ENCODE measurements at regions not wholly inside any gene's neighbourhood (a gene's known extent, or its start where the extent isn't known, plus 50 kb on each side); places are given as distances from the start of the nearest gene placed in this dataset.

DNA sequence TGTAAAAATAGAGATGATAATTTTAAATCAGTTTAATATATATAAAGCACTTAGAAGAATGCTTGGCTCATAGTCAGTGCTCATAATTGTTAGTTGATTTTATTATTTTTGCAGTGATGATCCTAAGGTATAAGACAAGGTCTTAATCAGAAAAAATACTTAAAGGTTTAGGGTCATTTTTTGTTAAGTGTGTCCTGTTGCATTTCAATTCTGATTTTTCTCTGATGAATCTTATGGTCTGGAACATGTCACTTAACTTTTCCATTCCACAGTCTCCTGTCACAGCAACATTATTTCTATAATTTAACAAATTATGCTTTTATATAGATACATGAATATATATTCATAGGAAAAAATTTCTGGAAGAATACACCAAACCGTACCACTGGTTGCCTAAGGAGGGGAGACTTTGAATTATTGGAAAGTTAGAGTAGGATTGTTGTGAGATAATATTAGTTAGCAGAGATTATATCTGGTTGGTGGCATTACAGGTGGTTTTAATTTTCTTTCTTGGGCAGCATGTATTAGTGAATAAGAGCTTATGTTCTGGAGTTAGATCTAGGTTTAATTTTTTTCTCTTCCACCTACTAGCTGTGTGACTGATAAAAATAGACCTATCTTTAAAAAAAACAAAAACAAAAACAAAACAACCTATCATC lies 188.7 kb downstream of the TANC2 start:
- no peak overlapping the region for H3K4me3 ChIP-seq
- intact Hi-C loops (cut with DNase I; ENCODE audit: low total_unique reads), result no loop called here

DNA sequence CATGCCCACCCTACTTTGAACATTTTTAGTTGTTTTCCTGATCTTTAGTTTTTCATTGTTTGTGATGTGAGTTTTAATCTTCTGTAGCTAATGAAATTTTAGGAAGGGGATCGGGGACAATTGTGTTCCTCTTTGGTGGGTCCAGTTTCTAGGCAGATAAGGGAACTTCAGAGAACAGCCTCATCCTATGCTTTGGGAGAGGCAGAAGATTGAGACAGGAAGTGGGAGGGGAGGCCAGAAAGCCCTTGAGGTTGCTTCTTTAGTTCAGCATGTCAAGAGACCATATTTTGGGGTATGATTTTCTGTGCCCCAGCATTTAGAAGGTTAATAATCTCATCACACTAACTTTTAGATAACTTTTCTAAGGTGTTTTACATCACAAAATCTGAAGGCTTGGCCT lies 191.0 kb downstream of the TANC2 start:
- no peaks in the 10 kb centered on the region for H3K36me3 ChIP-seq
- intact Hi-C loops (cut with DNase I; ENCODE audit: low total_unique reads), result no loop called here
- H3K27ac ChIP-seq, result no peak overlapping the region
- H3K4me3 ChIP-seq, result no peak overlapping the region
- H3K9me3 ChIP-seq, result no peaks in the 10 kb centered on the region
- TF ChIP-seq, protein P1, sequence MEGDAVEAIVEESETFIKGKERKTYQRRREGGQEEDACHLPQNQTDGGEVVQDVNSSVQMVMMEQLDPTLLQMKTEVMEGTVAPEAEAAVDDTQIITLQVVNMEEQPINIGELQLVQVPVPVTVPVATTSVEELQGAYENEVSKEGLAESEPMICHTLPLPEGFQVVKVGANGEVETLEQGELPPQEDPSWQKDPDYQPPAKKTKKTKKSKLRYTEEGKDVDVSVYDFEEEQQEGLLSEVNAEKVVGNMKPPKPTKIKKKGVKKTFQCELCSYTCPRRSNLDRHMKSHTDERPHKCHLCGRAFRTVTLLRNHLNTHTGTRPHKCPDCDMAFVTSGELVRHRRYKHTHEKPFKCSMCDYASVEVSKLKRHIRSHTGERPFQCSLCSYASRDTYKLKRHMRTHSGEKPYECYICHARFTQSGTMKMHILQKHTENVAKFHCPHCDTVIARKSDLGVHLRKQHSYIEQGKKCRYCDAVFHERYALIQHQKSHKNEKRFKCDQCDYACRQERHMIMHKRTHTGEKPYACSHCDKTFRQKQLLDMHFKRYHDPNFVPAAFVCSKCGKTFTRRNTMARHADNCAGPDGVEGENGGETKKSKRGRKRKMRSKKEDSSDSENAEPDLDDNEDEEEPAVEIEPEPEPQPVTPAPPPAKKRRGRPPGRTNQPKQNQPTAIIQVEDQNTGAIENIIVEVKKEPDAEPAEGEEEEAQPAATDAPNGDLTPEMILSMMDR (IDR thresholded peaks at IDR 0.05), result no peak
- H3K4me1 ChIP-seq, result no peaks in the 10 kb centered on the region
- no peak for DNase-seq
- no peaks in the 10 kb centered on the region for H3K27me3 ChIP-seq

More for the DNA sequence above, 188.7 kb downstream of the TANC2 start:
- H3K27me3 ChIP-seq, result no peaks in the 10 kb centered on the region
- H3K4me1 ChIP-seq, result no peaks in the 10 kb centered on the region
- no peaks in the 10 kb centered on the region for H3K9me3 ChIP-seq
- no peak overlapping the region for H3K27ac ChIP-seq
- no peaks in the 10 kb centered on the region for H3K36me3 ChIP-seq
- DNase-seq, result no peak
- TF ChIP-seq, protein P1 (IDR thresholded peaks at IDR 0.05), result no peak

DNA sequence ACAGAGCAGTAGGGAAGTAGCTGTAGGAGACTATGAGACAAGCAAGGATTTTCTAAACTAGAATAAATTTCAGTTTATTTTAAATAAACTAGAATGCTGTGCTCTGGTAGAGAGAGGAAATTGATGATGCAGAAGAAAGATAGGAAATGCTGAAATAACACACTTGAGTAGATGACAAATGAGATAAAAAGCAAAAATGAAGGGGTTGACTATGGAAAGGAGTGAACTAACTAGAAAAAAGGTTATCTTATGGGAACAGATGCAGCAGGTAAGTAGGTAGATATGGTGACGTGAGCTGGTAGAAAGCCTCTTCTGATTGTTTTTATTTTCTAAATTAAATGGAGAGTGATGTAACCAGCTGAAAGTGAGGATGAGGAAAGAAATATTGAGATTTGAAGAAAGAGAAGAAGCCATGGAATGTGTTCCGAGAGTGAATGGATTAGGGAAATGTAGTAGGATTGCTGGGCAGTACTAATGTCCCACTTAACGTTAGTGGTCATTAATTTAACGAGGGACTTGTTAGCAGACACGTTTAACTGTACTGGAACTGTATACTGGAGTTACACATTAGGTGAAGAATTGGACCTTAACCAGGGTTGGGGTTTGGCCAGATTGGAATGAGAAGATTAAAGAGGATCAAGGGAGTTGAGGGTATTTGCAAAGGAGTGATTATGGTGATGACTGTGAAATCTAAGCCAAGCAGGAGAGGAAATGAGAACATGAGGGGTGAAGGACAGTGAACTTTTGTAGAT lies 196.5 kb downstream of the TANC2 start:
- no peak overlapping the region for H3K4me3 ChIP-seq
- no peaks in the 10 kb centered on the region for H3K27me3 ChIP-seq
- no peak for DNase-seq
- H3K4me1 ChIP-seq, result no peaks in the 10 kb centered on the region
- intact Hi-C loops (cut with DNase I; ENCODE audit: low total_unique reads), result no loop called here
- TF ChIP-seq, protein P1 (IDR thresholded peaks at IDR 0.05), result no peak
- H3K36me3 ChIP-seq, result no peaks in the 10 kb centered on the region
- no peaks in the 10 kb centered on the region for H3K9me3 ChIP-seq
- H3K27ac ChIP-seq, result no peak overlapping the region

DNA sequence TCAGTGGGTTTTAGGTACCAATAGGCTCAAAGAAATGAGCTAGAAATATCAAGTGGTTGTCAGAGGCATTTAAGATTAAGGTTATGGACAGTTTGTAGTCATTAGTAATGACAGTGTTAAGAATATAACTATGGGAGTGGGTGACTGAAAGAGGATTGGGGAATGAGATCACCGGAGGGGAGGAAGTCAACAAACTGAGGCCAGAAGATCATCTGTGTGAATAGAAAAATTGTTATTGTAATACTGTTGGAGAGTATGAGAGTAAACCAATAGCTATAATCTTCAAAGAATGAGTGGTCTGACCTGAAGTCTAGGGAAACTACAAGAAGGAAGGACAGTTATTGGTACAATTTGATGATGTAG lies 197.1 kb downstream of the TANC2 start:
- TF ChIP-seq, protein P1 (IDR thresholded peaks at IDR 0.05), result no peak
- DNase-seq, result no peak
- intact Hi-C loops (cut with DNase I; ENCODE audit: low total_unique reads), result no loop called here

GRCh38 chr17:63165400-63165799 lies 199.4 kb downstream of the TANC2 start:
- Histone ChIP-seq H3K27ac (no peak overlapping the region), H3K9me3 (no peaks in the 10 kb centered on the region), H3K36me3 (no peaks in the 10 kb centered on the region), H3K4me3 (no peak overlapping the region), H3K27me3 (no peaks in the 10 kb centered on the region), H3K4me1 (no peaks in the 10 kb centered on the region)
- DNase-seq, result no peak
- intact Hi-C loops (cut with DNase I; ENCODE audit: low total_unique reads), result no loop called here
- TF ChIP-seq, protein P1 (IDR thresholded peaks at IDR 0.05), result no peak

More for the DNA sequence above, 197.1 kb downstream of the TANC2 start:
- no peaks in the 10 kb centered on the region for H3K27me3 ChIP-seq
- no peaks in the 10 kb centered on the region for H3K4me1 ChIP-seq
- H3K36me3 ChIP-seq, result no peaks in the 10 kb centered on the region
- no peak overlapping the region for H3K27ac ChIP-seq
- no peak overlapping the region for H3K4me3 ChIP-seq
- no peaks in the 10 kb centered on the region for H3K9me3 ChIP-seq

Data from tibial artery (tissue), 4 donors.